PC-3 (cell line): ENCODE measurements at regions not wholly inside any gene's neighbourhood (a gene's known extent, or its start where the extent isn't known, plus 50 kb on each side); places are given as distances from the start of the nearest gene placed in this dataset.

ENCODE experiments used
- EZH2 ChIP-seq: fragments of 300-600 bp; sonication (generic); IDR thresholded peaks from one replicate; pipeline ENCODE4 v1.6.1; 2017; ENCODE audit warnings: antibody characterized with exemption, mild to moderate bottlenecking, low read length; ENCODE audit not compliant: unreplicated experiment
- EZH2phosphoT487 ChIP-seq: fragments of 300-600 bp; sonication (generic); IDR thresholded peaks from 2 replicates; pipeline ENCODE4 v1.6.1; 2018; ENCODE audit warnings: mild to moderate bottlenecking, antibody characterized with exemption, low read length, borderline replicate concordance
- TF ChIP-seq, protein P1 (sequence below): fragments of 300-600 bp; sonication (generic); conservative IDR thresholded peaks from 2 replicates; pipeline ENCODE4 v1.5.1; 2017; ENCODE audit warnings: antibody characterized with exemption, low read depth, mild to moderate bottlenecking, low read length

DNA sequence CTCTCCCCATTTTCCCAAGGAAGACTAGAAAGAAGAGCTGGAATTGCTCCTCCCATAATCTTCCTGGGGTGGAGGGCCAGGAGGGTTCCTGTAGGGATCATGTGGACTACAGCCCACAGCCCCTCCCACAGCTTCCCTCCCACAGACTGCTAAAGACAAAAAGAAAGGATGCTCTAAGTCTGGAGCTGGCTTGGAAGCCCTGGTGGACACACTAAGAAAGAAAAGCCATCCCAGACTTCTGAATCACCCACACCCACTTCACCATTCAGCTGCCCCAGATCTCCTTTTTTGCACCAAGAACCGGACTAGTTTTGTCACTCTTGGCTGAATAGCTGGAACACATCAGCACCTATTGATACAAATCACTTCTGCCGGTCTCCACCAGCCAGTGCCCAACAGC lies 56.8 kb upstream of the PLXNC1 start:
- TF ChIP-seq, protein P1, sequence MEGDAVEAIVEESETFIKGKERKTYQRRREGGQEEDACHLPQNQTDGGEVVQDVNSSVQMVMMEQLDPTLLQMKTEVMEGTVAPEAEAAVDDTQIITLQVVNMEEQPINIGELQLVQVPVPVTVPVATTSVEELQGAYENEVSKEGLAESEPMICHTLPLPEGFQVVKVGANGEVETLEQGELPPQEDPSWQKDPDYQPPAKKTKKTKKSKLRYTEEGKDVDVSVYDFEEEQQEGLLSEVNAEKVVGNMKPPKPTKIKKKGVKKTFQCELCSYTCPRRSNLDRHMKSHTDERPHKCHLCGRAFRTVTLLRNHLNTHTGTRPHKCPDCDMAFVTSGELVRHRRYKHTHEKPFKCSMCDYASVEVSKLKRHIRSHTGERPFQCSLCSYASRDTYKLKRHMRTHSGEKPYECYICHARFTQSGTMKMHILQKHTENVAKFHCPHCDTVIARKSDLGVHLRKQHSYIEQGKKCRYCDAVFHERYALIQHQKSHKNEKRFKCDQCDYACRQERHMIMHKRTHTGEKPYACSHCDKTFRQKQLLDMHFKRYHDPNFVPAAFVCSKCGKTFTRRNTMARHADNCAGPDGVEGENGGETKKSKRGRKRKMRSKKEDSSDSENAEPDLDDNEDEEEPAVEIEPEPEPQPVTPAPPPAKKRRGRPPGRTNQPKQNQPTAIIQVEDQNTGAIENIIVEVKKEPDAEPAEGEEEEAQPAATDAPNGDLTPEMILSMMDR = no peak
- no peak for TF ChIP-seq EZH2
- no peak for TF ChIP-seq EZH2phosphoT487
